HG03025 (cell line): ENCODE measurements at regions not wholly inside any gene's neighbourhood (a gene's known extent, or its start where the extent isn't known, plus 50 kb on each side); places are given as distances from the start of the nearest gene placed in this dataset.

ENCODE experiments used
- ATAC-seq: cut with Tn5 transposase; IDR thresholded peaks from one replicate; pipeline ENCODE4 v1.9.1; 2021; ENCODE audit warnings: mild to moderate bottlenecking, moderate library complexity; ENCODE audit not compliant: unreplicated experiment, low FRiP score

DNA sequence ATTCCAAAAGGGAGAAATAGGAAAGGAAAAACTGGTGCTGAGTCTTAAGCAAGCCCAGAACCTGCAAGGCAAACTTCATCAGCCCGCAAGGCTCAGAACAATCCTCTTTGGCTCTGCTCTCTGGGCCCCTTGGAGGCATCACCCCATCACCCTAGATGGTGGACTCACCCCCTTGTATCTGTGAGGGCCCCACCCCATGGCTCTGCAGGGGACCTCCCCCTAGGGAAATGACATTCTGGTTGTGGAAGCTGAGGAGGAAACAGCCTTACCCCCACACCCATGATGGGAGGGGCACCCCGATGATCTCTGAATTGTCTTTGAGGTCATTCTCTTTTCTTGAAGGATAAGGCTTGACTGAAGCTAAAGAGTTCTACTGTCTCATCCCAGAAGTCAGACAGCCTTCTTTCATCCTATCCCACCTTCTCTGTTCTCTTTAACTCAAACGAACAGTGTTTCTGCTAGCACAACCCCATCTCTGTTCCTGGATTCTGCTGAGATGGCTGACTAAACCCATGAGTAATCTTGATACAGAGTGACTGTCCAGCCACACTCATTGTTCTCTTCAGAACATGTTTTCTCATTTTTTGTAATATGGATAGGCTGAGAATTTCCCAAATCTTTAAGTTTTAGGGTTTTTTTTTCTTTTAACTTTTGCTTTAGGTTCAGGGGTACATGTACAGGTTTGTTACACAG lies 492.1 kb upstream of the MYT1L start:
- ATAC-seq, result no peak

DNA sequence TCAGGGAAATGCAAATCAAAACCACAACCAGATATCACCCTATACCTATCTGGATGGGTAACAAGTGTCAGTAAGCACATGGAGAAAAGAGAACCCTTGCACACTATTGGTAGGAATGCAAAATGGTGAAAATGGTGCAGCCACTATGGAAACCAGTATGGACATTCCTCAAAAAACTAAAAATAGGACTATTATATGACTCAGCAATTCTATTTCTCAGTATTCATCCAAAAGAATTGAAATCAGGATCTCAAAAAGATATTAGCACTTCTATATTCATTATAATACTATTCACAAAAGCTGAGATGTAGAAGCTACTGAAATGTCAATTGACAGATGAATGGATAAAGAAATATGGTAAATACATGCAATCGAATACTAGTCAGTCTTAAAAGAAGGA lies 491.1 kb upstream of the MYT1L start:
- no peak for ATAC-seq

DNA sequence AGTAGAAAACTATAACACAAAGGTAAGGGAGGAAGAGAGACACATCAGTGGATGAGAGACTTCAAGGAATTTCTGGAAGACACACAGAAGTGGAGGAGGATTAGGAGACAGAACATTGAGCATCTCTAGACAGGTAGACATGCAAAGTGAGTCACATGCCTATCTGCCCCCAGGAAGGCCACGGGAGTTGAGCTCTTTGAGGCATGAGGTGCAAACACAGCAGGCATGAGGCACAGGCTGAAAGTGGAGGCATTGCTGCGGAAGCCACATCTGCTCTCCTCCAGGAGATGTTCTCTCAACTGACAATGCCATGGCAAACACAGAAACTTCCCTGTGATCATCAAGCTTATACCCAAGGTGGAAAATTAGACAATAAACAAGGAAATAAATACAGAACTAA lies 481.6 kb upstream of the MYT1L start:
- no peak for ATAC-seq

DNA sequence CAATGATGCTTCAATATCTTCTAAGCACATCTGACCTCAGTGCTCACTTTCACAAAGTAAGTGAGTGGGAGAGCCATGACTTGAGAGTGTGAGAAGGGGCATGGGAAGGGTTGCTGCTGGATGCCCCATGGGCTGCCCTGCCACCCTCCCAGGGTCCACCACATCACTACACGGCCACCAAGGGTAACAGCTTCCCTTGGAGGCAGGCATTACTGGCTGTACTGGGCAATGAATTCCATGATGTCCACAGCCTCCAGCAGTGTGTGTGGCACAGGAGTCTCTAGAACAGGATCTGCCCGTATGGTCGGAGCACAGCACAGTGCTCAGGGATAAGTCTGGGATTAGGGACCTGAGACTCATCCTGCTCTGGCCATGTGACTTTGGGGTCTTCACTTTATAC lies 481.0 kb upstream of the MYT1L start:
- no peak for ATAC-seq

DNA sequence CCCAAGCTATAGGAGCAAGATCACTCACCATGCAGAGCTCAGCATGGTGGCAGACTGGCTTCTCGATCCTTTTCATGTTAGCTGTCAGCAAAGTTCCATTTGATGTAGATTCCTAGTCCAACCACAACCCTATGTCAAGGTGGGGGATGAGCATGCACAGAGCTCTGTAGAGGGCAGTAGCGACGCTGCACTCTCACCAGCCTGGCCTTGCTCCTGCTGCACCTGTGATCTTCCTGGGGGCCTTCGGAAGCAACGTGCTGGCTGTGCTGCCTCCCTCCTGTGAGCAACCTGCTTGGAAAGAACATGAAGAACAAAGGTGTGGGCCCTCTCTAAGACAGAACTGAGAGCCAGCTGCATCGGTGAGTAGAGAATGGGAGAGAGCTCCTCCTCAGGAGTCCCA lies 479.4 kb upstream of the MYT1L start:
- no peak for ATAC-seq

DNA sequence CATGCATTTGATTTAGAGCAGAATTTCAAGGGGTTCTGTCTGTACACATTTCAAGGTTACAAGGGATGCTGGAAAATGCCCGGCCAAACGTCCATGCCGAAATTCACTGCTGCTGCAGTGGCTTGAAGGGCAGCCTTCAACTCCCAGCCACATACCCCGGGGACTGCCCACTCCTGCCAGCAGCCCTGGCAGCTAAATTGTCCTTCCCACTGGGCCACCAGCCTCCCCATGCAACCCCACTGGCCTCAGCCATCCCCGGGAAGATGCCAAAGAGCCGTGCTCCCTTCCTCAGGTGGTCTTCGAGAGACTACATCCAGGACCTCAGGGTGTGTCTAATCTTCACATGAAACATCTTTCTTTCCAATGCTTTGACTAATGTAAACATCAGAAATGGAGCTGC lies 478.7 kb upstream of the MYT1L start:
- no peak for ATAC-seq

DNA sequence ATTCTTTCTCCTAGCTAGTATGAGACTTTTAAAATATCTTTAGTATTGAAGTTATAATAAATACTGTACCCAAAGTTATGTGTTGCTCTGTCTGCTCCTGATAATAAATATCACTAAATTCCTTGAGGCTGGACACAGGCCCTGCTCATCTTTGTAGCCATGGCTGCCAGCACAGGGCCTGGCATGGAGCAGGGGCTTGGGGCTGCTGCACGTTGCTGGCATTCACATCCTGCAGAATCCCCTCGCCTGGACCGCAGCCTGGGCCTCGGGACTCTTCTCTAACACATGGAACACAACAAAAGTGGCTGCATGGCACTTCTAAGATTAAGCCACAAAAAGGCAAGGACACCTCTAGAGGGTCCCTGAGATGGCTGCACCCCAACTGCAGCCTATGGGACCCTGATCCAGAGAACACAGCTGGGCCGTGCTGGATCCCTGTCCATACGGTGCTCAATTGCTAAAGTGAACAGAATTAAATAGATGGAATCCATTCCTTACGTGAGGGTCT lies 477.5 kb upstream of the MYT1L start:
- no peak for ATAC-seq

DNA sequence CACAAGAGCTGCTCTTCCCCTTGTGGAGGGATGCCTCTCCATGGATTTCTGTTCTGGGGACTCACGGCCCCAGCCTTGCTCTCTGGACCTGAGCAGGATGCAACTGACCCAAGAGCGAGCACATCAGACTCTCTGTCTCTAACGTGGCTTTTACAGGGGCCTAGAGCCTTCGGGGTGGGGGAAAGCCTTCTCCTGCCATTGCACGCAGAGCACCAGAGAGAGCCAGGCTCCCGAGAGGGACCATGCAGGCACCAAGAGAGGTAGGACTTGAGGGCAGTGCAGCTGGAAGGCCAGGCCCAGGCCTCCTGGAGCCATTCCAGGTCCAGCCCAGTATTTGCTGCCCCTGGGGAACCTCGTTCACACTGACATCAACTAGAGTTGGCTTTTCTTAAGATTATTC lies 475.6 kb upstream of the MYT1L start:
- no peak for ATAC-seq

DNA sequence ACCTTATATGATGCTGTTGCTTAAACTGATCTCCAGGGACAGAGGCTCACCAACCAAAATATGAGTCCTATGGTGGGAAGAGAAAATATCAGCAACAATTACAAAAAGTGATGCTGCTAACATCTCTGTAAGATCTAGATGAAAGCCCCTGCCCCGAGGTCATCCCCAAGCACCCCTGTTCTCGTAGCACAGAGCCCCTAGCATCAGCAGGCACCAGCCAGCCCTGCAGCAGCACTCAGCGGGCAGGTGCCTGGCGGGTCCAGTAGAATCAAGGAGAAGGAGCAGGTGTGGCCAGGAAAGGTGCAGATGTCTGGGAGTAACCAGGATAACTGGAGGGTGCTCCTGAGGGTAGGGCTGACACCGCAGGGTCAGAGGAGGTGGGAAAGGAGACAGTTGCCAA lies 474.2 kb upstream of the MYT1L start:
- ATAC-seq, result no peak

DNA sequence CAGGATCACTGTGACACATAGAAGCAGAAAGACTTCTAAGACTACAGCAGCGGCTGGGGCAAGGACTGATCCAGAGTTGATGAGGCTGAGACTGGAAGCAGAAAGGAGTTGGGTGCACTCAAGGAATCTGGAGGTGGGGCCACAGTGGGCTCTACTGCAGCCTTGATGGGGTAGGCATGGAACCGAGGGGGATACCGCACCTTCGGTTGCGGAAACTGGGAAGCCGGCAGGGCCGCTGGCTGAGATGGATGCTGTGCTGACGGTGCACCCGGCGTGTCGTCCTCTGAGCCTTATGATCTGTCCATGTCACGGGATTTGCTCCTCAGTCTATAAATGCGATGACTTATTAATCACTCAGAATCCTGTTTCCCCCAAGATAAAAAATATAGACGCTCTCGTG lies 473.5 kb upstream of the MYT1L start:
- no peak for ATAC-seq

DNA sequence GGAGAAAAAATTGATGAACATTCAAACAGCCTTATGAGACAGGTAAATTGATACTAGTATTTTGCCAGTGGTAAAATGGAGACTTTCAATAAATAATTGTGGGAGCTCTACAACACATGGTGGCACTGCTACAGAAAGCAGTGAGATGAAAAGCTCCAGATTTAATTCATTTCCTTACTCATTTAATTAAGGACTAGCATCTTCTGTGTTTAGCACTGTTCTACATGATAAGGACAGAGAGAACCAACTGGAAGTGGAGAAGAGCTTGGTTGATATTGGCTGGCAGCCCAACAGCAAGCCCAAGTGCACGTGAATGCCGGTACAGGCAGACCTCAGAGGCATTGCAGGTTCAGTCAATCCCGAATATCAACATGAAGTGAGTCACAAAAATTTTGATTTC lies 470.4 kb upstream of the MYT1L start:
- ATAC-seq, result no peak

DNA sequence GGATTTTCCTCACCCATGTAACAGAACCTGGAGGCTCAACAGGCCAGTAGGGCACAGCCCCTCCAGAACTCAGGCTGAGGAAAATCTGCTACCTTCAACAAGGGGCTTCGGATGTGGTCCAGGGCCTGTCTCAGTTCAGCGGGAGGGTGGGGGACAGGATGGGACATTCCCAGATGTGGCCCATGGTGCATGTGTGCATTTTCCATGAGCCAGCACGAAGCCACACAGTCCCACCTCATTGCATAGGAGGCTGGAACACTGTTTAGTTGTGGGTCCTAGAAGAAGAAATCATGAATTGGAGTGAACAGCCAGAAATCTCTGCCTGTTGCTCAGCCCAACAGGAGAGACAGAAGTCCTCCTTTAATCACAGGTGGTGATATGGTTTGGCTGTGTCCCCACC lies 469.6 kb upstream of the MYT1L start:
- no peak for ATAC-seq

DNA sequence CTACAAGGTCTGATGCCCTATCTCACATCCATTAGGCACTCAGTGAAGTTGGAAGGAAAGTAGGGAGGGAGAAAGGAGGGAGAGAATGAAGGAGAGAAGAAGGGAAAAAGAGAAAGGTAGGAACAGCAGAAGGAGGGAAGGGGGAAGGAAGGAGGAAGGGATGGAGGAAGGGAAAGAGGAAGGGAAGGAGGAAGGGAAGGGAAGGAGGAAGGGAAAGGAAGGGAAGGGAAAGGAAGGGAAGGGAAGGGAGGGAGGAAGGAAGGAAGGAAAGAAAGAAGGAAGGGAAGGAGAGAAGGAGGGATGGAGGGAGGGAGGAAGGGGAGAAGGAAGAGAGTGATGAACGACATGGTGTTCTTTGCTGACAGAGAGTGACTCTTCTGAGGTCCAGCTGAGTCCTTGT lies 468.9 kb upstream of the MYT1L start:
- ATAC-seq, result no peak

DNA sequence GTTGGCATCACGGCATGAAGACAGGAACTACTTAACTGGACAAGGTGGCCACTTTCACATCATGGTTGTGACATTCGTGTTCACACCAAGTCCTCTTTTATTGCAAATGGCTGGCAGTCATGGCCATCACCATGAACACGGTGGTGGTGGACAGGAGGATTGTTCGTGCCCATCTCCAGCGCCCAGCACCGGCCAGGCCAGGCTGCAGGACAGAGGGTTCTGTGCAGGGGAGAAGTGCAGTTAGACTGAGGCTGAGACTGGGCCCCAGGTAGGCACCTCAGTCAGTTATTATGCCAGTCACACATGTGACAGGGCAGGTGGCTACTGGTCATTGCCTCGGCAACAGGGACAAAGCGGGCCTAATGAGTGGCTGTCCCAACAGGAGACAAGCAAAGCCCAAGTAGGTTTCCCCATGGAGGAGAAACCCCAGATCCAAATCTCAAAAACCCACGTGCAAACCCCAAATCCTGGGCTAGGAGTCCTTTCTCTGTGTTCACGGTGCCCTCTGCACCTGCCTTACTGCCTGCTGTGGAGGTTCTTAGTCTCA lies 468.1 kb upstream of the MYT1L start:
- no peak for ATAC-seq

DNA sequence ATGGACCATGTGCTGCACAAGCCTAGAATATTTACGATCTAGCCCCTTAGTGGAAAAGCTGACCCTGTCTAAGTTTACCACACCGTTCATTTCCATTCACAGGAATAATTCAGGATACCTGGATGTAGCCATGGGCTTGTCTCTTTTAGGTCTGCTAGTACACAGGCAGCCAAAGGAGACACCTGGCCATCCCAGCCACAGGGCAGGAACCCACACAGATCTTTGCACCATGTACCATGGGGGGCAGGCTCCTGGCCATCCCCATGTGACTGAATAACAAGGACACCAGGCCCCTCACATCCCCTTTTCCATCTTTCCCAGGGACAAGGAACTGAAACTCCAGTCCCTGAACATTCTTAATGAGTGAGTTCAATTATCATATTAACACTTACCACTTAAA lies 467.3 kb upstream of the MYT1L start:
- no peak for ATAC-seq

DNA sequence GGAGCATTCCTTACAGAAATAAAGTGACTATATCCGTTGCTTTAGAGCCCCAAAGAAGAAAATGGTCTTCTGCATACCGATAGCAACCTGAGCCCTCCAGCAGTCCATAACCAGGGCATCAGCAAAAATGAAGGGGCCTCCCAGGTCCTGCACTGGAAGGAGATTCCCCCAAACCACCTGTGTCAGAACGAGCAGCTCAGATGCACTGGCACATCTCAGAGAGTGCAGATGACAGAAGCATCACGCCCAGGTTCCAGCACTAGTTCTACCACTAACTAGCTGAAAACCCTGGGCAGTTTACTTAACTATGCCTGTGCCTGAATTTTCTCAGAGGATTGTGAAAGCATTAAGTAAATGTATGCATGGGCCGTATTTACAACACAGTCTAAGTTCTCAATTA lies 466.7 kb upstream of the MYT1L start:
- ATAC-seq, result no peak

DNA sequence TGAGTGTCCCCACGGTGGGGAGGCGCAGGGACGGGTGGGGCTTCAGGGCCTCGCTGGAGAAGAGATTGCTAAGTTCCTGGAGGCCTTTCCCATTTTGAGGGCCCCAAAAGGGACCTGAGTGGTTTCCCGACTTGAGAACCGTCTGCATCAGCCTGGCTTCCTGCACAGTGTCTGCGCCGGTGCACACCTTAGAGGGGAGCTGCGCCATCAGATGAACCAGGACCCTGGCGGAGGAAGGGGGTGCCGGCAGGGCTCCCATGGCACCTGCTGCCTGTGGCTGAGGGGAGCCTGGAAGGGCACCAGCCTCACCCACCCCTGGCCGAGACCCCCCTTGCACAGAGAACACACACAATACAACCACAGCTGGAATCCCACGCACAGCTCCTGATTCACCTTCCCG lies 465.1 kb upstream of the MYT1L start:
- ATAC-seq, result no peak

DNA sequence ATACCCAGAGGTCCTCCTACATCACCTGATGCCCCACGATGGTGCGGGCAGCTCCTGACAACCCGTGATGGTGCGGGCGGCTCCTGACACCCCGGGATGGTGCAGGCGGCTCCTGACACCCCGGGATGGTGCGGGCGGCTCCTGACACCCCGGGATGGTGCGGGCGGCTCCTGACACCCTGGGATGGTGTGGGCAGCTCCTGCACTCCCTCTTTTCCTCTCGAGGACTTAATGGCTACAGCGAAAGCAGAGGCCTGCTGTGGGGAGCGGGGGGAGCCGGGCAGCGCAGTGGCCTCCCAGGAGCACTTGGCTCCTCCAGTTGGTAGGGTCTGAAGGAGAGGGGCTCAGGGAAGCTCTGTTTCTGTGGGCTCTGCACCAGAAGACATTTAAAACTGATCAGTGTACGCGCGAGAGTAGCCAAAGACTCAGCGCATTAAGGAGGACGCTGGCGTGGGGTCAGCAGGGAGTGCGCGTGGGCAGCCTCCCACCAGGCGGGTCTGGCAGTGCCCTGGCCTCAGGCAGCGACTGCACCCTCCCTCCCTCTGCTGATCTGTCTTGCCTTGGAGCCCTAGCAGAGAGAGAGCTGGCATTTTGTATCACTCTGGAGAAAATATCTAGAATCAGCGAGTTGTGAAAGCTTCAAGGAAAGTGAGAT lies 464.5 kb upstream of the MYT1L start:
- no peak for ATAC-seq

DNA sequence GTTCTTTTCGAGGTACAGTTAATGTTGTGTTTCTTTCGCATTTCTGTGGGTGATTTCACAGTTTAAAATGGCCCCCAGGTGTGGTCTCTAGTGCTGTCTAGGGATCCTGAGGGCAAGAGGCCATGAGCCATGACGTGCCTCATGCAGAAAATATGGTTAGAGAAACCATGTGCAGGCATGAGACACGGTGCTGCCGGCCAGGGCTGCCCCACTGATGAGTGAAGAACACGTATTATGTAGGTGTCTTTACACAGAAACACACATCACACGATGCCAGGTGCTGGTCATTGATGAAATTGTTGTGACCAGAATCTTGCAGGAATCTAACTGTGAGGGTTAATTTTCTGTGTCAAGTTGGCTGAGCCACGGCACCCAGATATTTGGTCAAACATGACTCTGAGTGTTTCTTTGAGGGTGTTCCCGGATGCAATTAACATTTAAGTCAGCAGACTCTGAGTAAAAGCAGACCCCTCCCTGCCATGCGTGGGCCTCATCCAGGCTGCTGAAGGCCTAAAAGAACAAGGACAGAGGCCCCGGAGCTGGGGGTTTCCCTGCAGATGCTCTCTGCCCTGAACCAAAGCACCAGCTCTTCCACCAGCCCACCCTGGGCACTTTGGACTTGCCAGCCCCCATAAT lies 463.0 kb upstream of the MYT1L start:
- no peak for ATAC-seq

DNA sequence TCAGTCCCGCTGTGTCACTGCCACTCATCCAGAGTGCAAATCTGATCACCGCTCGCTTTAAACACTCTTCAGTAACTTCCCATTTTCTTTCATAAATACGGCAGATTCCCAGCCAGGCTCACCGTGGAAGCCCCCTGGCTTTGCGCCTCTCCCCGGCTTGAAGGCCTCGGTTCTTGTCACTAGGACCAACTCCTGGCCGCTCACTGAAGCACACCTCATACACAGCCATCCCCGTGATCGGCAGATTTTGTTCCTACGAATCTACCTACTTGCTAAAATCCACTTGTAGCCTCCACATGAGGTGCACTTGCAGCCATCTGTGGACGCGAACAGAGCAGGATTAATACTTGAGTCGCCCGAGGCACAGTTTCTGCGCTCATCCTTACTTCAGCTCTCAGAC lies 462.4 kb upstream of the MYT1L start:
- no peak for ATAC-seq

DNA sequence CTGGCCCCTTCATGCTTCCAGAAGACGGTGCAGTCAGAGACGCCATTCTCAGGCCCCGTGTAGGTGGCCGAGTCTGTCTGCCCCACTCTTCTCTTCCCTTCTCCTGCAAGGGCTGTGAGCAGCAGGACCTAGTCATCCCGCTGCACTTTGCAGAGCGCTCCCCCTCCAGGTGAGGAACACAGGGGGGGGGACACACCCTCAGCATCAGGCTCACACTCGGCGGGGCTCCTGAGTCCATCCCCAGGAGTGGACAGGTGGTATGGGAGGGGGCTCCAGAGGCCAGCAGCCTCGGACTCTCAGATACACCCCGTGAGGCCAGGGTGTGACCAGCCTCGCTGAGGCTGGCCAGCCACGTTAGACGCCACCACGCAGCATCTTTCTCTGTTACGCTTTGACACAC lies 460.5 kb upstream of the MYT1L start:
- no peak for ATAC-seq

DNA sequence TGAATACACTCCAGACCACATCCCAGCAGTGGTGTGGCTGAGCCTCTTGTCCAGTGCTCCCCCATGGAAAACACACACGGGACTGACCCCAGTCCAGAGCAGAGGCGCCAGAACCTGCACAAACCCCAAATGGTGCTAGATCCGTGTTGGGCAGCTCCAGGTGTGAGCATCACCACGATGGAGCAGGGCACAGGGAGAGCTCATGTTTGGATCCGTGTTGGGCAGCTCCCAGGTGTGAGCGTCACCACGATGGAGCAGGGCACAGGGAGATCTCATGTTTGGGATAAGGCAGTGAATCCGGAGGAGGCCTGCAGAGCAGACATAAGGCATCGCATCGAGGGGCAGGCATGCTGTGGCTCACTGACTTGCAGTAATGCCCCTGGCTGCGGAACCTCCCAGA lies 460.0 kb upstream of the MYT1L start:
- no peak for ATAC-seq
